H1 (cell line): ENCODE measurements at regions not wholly inside any gene's neighbourhood (a gene's known extent, or its start where the extent isn't known, plus 50 kb on each side); places are given as distances from the start of the nearest gene placed in this dataset.

ENCODE experiments used
- BACH1 ChIP-seq: IDR thresholded peaks from 2 replicates; pipeline ENCODE4 v1.6.1; 2012; ENCODE audit warnings: low read length, improper control_type of control experiment
- EZH2 ChIP-seq: fragments of 200-600 bp; sonication (generic); IDR thresholded peaks from 2 replicates; pipeline ENCODE4 v1.7.1; 2012; ENCODE audit warnings: low read depth, mild to moderate bottlenecking, moderate library complexity, low read length, inconsistent platforms; ENCODE audit not compliant: severe bottlenecking
- KDM1A ChIP-seq: fragments of 200-600, 300-600 bp; sonication (generic); IDR thresholded peaks from 2 replicates; pipeline ENCODE4 v1.7.1; 2016; ENCODE audit warnings: mild to moderate bottlenecking, low read length, borderline replicate concordance
- MAFK ChIP-seq: IDR thresholded peaks from 2 replicates; pipeline ENCODE4 v1.6.1; 2012; ENCODE audit warnings: low read depth, mild to moderate bottlenecking, improper control_type of control experiment, low read length
- POLR2A ChIP-seq, 2 experiments: IDR thresholded peaks; 1 replicate in 1 of 2; 2 replicates in 1 of 2; pipeline ENCODE4 v1.6.1; 2011; ENCODE audit warnings: low read depth in 2 of 2, low read length in 2 of 2, mild to moderate bottlenecking in 2 of 2; ENCODE audit errors: control extremely low read depth in 1 of 2
- TF ChIP-seq, protein P1 (sequence below): fragments of 300-600 bp; sonication (generic); IDR thresholded peaks from 2 replicates; pipeline ENCODE4 v1.7.1; 2012; ENCODE audit warnings: low read length, moderate library complexity, mild to moderate bottlenecking, inconsistent platforms; ENCODE audit not compliant: insufficient replicate concordance
- TF ChIP-seq, protein P2 (sequence below): IDR thresholded peaks from 2 replicates; pipeline ENCODE4 v1.6.1; 2012; ENCODE audit warnings: low read length, inconsistent platforms
- TF ChIP-seq, protein P3 (sequence below), 3 experiments: IDR thresholded peaks; 1 replicate in 2 of 3; 2 replicates in 1 of 3; pipeline versions ENCODE4 v1.5.1 to v1.6.1; 2011; ENCODE audit warnings: low read length in 3 of 3, mild to moderate bottlenecking in 3 of 3, inconsistent platforms in 2 of 3, low read depth in 1 of 3, moderate library complexity in 1 of 3; ENCODE audit not compliant: insufficient read depth in 1 of 3; ENCODE audit errors: control extremely low read depth in 1 of 3

DNA sequence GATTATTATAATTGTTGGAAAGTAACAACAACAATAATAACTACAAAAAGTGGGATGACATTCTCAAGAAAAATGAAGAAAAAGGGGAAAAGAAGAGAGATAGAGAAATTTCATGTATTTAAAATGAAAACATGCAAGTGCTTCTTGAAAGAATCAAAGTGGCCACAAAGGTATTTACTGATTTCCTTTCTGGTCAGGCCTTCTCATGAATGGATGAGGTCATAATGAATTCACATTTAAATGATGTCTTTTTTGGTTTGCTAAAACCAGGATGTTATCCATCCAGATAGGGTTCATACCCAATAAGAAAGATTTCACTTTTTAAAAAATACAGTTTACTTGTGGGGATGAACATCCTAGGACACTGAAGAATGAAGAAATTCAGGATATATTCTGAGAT lies 446.4 kb upstream of the PTGER4 start (continued):
- TF ChIP-seq, protein P1, sequence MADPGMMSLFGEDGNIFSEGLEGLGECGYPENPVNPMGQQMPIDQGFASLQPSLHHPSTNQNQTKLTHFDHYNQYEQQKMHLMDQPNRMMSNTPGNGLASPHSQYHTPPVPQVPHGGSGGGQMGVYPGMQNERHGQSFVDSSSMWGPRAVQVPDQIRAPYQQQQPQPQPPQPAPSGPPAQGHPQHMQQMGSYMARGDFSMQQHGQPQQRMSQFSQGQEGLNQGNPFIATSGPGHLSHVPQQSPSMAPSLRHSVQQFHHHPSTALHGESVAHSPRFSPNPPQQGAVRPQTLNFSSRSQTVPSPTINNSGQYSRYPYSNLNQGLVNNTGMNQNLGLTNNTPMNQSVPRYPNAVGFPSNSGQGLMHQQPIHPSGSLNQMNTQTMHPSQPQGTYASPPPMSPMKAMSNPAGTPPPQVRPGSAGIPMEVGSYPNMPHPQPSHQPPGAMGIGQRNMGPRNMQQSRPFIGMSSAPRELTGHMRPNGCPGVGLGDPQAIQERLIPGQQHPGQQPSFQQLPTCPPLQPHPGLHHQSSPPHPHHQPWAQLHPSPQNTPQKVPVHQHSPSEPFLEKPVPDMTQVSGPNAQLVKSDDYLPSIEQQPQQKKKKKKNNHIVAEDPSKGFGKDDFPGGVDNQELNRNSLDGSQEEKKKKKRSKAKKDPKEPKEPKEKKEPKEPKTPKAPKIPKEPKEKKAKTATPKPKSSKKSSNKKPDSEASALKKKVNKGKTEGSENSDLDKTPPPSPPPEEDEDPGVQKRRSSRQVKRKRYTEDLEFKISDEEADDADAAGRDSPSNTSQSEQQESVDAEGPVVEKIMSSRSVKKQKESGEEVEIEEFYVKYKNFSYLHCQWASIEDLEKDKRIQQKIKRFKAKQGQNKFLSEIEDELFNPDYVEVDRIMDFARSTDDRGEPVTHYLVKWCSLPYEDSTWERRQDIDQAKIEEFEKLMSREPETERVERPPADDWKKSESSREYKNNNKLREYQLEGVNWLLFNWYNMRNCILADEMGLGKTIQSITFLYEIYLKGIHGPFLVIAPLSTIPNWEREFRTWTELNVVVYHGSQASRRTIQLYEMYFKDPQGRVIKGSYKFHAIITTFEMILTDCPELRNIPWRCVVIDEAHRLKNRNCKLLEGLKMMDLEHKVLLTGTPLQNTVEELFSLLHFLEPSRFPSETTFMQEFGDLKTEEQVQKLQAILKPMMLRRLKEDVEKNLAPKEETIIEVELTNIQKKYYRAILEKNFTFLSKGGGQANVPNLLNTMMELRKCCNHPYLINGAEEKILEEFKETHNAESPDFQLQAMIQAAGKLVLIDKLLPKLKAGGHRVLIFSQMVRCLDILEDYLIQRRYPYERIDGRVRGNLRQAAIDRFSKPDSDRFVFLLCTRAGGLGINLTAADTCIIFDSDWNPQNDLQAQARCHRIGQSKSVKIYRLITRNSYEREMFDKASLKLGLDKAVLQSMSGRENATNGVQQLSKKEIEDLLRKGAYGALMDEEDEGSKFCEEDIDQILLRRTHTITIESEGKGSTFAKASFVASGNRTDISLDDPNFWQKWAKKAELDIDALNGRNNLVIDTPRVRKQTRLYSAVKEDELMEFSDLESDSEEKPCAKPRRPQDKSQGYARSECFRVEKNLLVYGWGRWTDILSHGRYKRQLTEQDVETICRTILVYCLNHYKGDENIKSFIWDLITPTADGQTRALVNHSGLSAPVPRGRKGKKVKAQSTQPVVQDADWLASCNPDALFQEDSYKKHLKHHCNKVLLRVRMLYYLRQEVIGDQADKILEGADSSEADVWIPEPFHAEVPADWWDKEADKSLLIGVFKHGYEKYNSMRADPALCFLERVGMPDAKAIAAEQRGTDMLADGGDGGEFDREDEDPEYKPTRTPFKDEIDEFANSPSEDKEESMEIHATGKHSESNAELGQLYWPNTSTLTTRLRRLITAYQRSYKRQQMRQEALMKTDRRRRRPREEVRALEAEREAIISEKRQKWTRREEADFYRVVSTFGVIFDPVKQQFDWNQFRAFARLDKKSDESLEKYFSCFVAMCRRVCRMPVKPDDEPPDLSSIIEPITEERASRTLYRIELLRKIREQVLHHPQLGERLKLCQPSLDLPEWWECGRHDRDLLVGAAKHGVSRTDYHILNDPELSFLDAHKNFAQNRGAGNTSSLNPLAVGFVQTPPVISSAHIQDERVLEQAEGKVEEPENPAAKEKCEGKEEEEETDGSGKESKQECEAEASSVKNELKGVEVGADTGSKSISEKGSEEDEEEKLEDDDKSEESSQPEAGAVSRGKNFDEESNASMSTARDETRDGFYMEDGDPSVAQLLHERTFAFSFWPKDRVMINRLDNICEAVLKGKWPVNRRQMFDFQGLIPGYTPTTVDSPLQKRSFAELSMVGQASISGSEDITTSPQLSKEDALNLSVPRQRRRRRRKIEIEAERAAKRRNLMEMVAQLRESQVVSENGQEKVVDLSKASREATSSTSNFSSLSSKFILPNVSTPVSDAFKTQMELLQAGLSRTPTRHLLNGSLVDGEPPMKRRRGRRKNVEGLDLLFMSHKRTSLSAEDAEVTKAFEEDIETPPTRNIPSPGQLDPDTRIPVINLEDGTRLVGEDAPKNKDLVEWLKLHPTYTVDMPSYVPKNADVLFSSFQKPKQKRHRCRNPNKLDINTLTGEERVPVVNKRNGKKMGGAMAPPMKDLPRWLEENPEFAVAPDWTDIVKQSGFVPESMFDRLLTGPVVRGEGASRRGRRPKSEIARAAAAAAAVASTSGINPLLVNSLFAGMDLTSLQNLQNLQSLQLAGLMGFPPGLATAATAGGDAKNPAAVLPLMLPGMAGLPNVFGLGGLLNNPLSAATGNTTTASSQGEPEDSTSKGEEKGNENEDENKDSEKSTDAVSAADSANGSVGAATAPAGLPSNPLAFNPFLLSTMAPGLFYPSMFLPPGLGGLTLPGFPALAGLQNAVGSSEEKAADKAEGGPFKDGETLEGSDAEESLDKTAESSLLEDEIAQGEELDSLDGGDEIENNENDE: no peak
- TF ChIP-seq, protein P2, sequence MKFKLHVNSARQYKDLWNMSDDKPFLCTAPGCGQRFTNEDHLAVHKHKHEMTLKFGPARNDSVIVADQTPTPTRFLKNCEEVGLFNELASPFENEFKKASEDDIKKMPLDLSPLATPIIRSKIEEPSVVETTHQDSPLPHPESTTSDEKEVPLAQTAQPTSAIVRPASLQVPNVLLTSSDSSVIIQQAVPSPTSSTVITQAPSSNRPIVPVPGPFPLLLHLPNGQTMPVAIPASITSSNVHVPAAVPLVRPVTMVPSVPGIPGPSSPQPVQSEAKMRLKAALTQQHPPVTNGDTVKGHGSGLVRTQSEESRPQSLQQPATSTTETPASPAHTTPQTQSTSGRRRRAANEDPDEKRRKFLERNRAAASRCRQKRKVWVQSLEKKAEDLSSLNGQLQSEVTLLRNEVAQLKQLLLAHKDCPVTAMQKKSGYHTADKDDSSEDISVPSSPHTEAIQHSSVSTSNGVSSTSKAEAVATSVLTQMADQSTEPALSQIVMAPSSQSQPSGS: no peak
- TF ChIP-seq KDM1A: no peak
- TF ChIP-seq POLR2A (IDR thresholded peaks at IDR 0.05; ENCODE audit: control extremely low read depth in 1 of 2, low read depth in 2 of 2, low read length in 2 of 2): no peak
- no peak for TF ChIP-seq MAFK
- no peak for TF ChIP-seq EZH2
- no peak for TF ChIP-seq BACH1
- TF ChIP-seq, protein P3, sequence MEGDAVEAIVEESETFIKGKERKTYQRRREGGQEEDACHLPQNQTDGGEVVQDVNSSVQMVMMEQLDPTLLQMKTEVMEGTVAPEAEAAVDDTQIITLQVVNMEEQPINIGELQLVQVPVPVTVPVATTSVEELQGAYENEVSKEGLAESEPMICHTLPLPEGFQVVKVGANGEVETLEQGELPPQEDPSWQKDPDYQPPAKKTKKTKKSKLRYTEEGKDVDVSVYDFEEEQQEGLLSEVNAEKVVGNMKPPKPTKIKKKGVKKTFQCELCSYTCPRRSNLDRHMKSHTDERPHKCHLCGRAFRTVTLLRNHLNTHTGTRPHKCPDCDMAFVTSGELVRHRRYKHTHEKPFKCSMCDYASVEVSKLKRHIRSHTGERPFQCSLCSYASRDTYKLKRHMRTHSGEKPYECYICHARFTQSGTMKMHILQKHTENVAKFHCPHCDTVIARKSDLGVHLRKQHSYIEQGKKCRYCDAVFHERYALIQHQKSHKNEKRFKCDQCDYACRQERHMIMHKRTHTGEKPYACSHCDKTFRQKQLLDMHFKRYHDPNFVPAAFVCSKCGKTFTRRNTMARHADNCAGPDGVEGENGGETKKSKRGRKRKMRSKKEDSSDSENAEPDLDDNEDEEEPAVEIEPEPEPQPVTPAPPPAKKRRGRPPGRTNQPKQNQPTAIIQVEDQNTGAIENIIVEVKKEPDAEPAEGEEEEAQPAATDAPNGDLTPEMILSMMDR (IDR thresholded peaks at IDR 0.05; ENCODE audit: control extremely low read depth in 1 of 3, insufficient read depth in 1 of 3, low read depth in 1 of 3, low read length in 3 of 3): no peak
